ENCODE measurements at regions not wholly inside any gene's neighbourhood (a gene's known extent, or its start where the extent isn't known, plus 50 kb on each side); places are given as distances from the start of the nearest gene placed in this dataset.

- DNase-seq = no peak
Observed at GRCh38 chr19:29401712-29402421, 123.9 kb upstream of the VSTM2B start.

- DNase-seq = no peak
Observed at GRCh38 chr19:29402563-29402962, 123.2 kb upstream of the VSTM2B start.

- no peak for DNase-seq
Observed at GRCh38 chr19:29404015-29404414, 121.8 kb upstream of the VSTM2B start.

- peak; percentile 94 for DNase-seq
Observed at GRCh38 chr19:29404951-29405727, 120.7 kb upstream of the VSTM2B start.

GRCh38 chr19:29405728-29405995, 120.1 kb upstream of the VSTM2B start:
- DNase-seq = no peak

GRCh38 chr19:29409076-29409862, 116.5 kb upstream of the VSTM2B start:
- DNase-seq = no peak

GRCh38 chr19:29410601-29411000, 115.2 kb upstream of the VSTM2B start:
- DNase-seq = no peak

- DNase-seq = peak; percentile 55
Observed at GRCh38 chr19:29411113-29411581, 114.6 kb upstream of the VSTM2B start.

GRCh38 chr19:29413435-29413834, 112.4 kb upstream of the VSTM2B start:
- DNase-seq = no peak

- no peak for DNase-seq
Observed at GRCh38 chr19:29415507-29415906, 110.3 kb upstream of the VSTM2B start.

- DNase-seq = no peak
Observed at GRCh38 chr19:29417048-29417447, 108.7 kb upstream of the VSTM2B start.

GRCh38 chr19:29418201-29418600, 107.6 kb upstream of the VSTM2B start:
- no peak for DNase-seq

- DNase-seq = no peak
Observed at GRCh38 chr19:29420065-29420464, 105.7 kb upstream of the VSTM2B start.

- DNase-seq = no peak
Observed at GRCh38 chr19:29420482-29421195, 105.2 kb upstream of the VSTM2B start.

GRCh38 chr19:29421196-29421545, 104.6 kb upstream of the VSTM2B start:
- DNase-seq = no peak

GRCh38 chr19:29422047-29422446, 103.7 kb upstream of the VSTM2B start:
- no peak for DNase-seq

- DNase-seq = no peak
Observed at GRCh38 chr19:29422486-29423085, 103.2 kb upstream of the VSTM2B start.

GRCh38 chr19:29428071-29428470, 97.7 kb upstream of the VSTM2B start:
- no peak for DNase-seq

- DNase-seq = no peak
Observed at GRCh38 chr19:29429021-29429420, 96.8 kb upstream of the VSTM2B start.

- DNase-seq = no peak
Observed at GRCh38 chr19:29429581-29429980, 96.2 kb upstream of the VSTM2B start.

- DNase-seq = no peak
Observed at GRCh38 chr19:29431332-29431731, 94.5 kb upstream of the VSTM2B start.

- DNase-seq = no peak
Observed at GRCh38 chr19:29432677-29433076, 93.1 kb upstream of the VSTM2B start.

- DNase-seq = no peak
Observed at GRCh38 chr19:29436591-29437103, 89.1 kb upstream of the VSTM2B start.
